GM19395 (cell line): ENCODE measurements at regions not wholly inside any gene's neighbourhood (a gene's known extent, or its start where the extent isn't known, plus 50 kb on each side); places are given as distances from the start of the nearest gene placed in this dataset.

ENCODE experiments used
- ATAC-seq: cut with Tn5 transposase; IDR thresholded peaks from one replicate; pipeline ENCODE4 v1.9.1; 2021; ENCODE audit warnings: mild to moderate bottlenecking, moderate library complexity; ENCODE audit not compliant: unreplicated experiment

- ATAC-seq = no peak
Measured at GRCh38 chr4:181148470-181148869, 1094.7 kb upstream of the TENM3 start.

- no peak for ATAC-seq
Measured at GRCh38 chr4:181150191-181150590, 1093.0 kb upstream of the TENM3 start.

GRCh38 chr4:181151856-181152255, 1091.3 kb upstream of the TENM3 start:
- no peak for ATAC-seq

GRCh38 chr4:181157647-181158046, 1085.6 kb upstream of the TENM3 start:
- no peak for ATAC-seq

GRCh38 chr4:181158971-181159370, 1084.2 kb upstream of the TENM3 start:
- ATAC-seq = no peak

- ATAC-seq = no peak
Measured at GRCh38 chr4:181161669-181162068, 1081.5 kb upstream of the TENM3 start.

GRCh38 chr4:181162266-181162665, 1080.9 kb upstream of the TENM3 start:
- ATAC-seq = no peak

GRCh38 chr4:181162676-181163075, 1080.5 kb upstream of the TENM3 start:
- no peak for ATAC-seq

GRCh38 chr4:181166742-181167399, 1076.3 kb upstream of the TENM3 start:
- no peak for ATAC-seq

GRCh38 chr4:181168011-181168805, 1075.0 kb upstream of the TENM3 start:
- ATAC-seq = no peak

GRCh38 chr4:181173046-181173445, 1070.2 kb upstream of the TENM3 start:
- no peak for ATAC-seq

GRCh38 chr4:181176306-181176705, 1066.9 kb upstream of the TENM3 start:
- no peak for ATAC-seq

- no peak for ATAC-seq
Measured at GRCh38 chr4:181181331-181181730, 1061.9 kb upstream of the TENM3 start.

GRCh38 chr4:181189751-181190150, 1053.5 kb upstream of the TENM3 start:
- no peak for ATAC-seq

GRCh38 chr4:181193131-181193930, 1049.9 kb upstream of the TENM3 start:
- no peak for ATAC-seq

GRCh38 chr4:181194096-181194495, 1049.1 kb upstream of the TENM3 start:
- no peak for ATAC-seq

GRCh38 chr4:181200076-181200475, 1043.1 kb upstream of the TENM3 start:
- ATAC-seq = no peak

GRCh38 chr4:181202240-181202639, 1041.0 kb upstream of the TENM3 start:
- no peak for ATAC-seq

GRCh38 chr4:181204109-181204508, 1039.1 kb upstream of the TENM3 start:
- ATAC-seq = no peak

GRCh38 chr4:181213551-181213950, 1029.7 kb upstream of the TENM3 start:
- ATAC-seq = no peak

- ATAC-seq = no peak
Measured at GRCh38 chr4:181216501-181216900, 1026.7 kb upstream of the TENM3 start.
